ENCODE measurements at regions not wholly inside any gene's neighbourhood (a gene's known extent, or its start where the extent isn't known, plus 50 kb on each side); places are given as distances from the start of the nearest gene placed in this dataset.

DNA sequence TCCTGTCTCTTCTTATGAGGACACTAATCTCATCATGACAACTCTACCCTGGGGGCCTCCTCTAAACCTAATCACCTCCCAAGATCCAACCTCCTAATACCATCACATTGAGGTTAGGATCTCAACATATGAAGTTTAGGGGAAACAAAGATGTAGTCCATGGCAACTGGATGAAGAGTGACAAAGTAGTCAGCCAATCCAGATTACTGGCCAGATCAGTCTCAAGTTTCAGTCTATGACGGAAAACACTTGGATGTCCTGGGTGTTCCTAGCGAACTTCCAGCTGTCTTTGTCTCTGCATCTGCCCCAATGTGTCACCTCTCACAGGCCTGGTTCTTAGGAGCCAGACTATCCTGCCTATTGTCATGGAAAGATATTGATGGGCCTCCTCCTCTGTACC lies 630.8 kb downstream of the AACS start:
- TF ChIP-seq, protein P1, sequence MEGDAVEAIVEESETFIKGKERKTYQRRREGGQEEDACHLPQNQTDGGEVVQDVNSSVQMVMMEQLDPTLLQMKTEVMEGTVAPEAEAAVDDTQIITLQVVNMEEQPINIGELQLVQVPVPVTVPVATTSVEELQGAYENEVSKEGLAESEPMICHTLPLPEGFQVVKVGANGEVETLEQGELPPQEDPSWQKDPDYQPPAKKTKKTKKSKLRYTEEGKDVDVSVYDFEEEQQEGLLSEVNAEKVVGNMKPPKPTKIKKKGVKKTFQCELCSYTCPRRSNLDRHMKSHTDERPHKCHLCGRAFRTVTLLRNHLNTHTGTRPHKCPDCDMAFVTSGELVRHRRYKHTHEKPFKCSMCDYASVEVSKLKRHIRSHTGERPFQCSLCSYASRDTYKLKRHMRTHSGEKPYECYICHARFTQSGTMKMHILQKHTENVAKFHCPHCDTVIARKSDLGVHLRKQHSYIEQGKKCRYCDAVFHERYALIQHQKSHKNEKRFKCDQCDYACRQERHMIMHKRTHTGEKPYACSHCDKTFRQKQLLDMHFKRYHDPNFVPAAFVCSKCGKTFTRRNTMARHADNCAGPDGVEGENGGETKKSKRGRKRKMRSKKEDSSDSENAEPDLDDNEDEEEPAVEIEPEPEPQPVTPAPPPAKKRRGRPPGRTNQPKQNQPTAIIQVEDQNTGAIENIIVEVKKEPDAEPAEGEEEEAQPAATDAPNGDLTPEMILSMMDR (IDR thresholded peaks at IDR 0.05) = no peak
- TF ChIP-seq POLR2A (IDR thresholded peaks at IDR 0.05) = no peak

Measured in adrenal gland (tissue), 5 donors.